ENCODE measurements at regions not wholly inside any gene's neighbourhood (a gene's known extent, or its start where the extent isn't known, plus 50 kb on each side); places are given as distances from the start of the nearest gene placed in this dataset.

- TF ChIP-seq TAF1 (conservative IDR thresholded peaks at IDR 0.05) (no peak), CTCF (IDR thresholded peaks at IDR 0.05; ENCODE audit: low read depth, low read length, missing input control) (no peak), REST (IDR thresholded peaks at IDR 0.05) (no peak), FOXA1 (IDR thresholded peaks at IDR 0.05) (no peak), RAD21 (IDR thresholded peaks at IDR 0.05) (no peak), JUND (IDR thresholded peaks at IDR 0.05) (no peak), GABPA (IDR thresholded peaks at IDR 0.05 in 1 of 2, conservative IDR thresholded peaks at IDR 0.05 in 1 of 2) (no peak), RXRA (IDR thresholded peaks at IDR 0.05) (no peak), ZBTB33 (IDR thresholded peaks at IDR 0.05) (no peak), YY1 (IDR thresholded peaks at IDR 0.05) (no peak), SP1 (IDR thresholded peaks at IDR 0.05) (no peak)
Measured at GRCh38 chr12:83856803-83857202, 1055.8 kb downstream of the SLC6A15 start.
